AG09319 (cell line): ENCODE measurements at regions not wholly inside any gene's neighbourhood (a gene's known extent, or its start where the extent isn't known, plus 50 kb on each side); places are given as distances from the start of the nearest gene placed in this dataset.
"Not testable (repeated sequence)": the region's sequence is repeated elsewhere in the genome, so short reads cannot be mapped to it uniquely, and the experiment has no call there.

Experiments used
- DNase-seq: peaks from one replicate; pipeline ENCODE4 v3.0.0-alpha.2; 2010; ENCODE audit warnings: low read depth; ENCODE audit errors: extremely low read depth
- CTCF ChIP-seq: IDR thresholded peaks from 2 replicates; pipeline ENCODE4 v1.5.1; 2011; ENCODE audit warnings: low read depth, mild to moderate bottlenecking, inconsistent platforms, low read length, moderate library complexity

GRCh38 chr2:192604295-192604694, 409.6 kb upstream of the TMEFF2 start:
- DNase-seq = no peak
- TF ChIP-seq CTCF = no peak

GRCh38 chr2:192598649-192599048, 403.9 kb upstream of the TMEFF2 start:
- not testable (repeated sequence) for DNase-seq

- no peak for DNase-seq
- no peak for TF ChIP-seq CTCF
Measured at GRCh38 chr2:192593561-192593960, 398.8 kb upstream of the TMEFF2 start.

- no peak for TF ChIP-seq CTCF
- no peak for DNase-seq
Measured at GRCh38 chr2:192591617-192592016, 396.9 kb upstream of the TMEFF2 start.

- no peak for TF ChIP-seq CTCF
Measured at GRCh38 chr2:192585418-192585817, 390.7 kb upstream of the TMEFF2 start.

GRCh38 chr2:192584976-192585375, 390.2 kb upstream of the TMEFF2 start:
- no peak for DNase-seq
- no peak for TF ChIP-seq CTCF

More at GRCh38 chr2:192585418-192585817, 390.7 kb upstream of the TMEFF2 start:
- DNase-seq = no peak

GRCh38 chr2:192579965-192580700, 385.4 kb upstream of the TMEFF2 start:
- DNase-seq = no peak
- TF ChIP-seq CTCF = no peak

- no peak for DNase-seq
- TF ChIP-seq CTCF = no peak
Measured at GRCh38 chr2:192578780-192579179, 384.0 kb upstream of the TMEFF2 start.
